GM20431 (cell line): ENCODE measurements at regions not wholly inside any gene's neighbourhood (a gene's known extent, or its start where the extent isn't known, plus 50 kb on each side); places are given as distances from the start of the nearest gene placed in this dataset.
"Not testable (repeated sequence)": the region's sequence is repeated elsewhere in the genome, so short reads cannot be mapped to it uniquely, and the experiment has no call there.

ENCODE experiments used
- in situ Hi-C: fragments of 300-500 bp; cut with MseI, MboI; formaldehyde crosslinking; loops from one replicate; pipeline ENCODE4 v1.15.0; 2020; ENCODE audit warnings: low sequenced_read_pairs; ENCODE audit not compliant: unreplicated experiment

DNA sequence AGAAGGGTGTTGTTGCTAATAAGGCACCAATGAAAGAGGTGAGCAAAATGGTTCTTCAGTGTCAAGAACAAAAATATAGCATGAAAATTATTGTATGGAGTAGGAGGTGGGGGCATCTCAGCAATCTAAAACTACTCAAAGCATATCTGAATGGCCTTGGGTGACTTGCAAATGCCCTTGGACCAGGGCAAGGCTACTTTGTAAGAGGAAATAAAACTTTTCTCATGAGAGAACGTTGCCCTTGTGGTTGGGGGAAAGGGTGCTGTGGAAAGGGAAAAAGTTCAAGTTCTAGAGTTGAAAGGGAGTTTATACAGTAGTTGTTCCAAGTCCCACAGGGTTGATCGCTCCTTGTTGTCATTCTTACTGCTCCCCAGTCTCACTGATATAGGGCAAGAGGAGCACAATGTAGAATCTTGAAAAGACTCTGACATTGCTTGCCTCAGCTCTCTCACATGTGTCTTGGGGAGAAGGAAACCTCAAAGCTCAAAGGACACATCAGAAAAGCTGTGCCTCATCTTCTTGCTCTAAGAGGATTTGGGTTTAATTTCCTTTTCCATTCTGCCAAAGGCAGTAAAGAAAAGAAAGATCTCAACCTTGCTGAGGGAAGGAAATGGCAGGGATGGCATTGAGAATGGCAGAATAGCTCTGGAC lies 270.5 kb downstream of the DUSP6 start:
- in situ Hi-C loops, result no loop called here

DNA sequence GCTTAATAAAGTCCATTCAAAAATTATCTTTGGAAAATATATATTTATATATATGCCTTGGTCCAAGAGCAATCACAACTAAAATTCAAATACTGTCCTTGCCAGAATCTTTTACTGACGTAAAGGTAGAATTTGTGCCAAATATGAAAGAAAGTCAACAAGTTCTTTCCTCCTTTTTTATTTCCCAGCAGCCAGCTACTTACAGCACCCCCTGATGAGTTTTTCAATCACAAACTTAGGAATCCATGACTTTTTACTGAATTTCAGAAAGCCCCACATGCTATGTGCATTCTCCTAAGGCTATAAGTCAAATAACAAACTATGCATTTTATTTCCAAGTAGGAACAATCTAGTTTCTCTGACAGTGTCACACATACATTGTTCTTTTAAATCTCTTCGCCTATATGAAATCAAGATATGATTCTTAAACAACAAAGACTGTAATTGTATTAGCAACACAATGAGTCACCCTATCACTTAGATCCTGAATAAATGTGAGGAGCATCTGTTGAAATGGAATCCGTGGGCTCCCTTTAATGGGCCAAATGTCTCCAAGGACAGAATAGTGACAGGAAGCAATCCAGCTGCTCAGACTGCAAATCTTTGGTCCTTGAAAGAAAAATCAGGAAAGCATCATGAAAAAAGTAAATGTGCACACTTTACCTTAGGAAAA lies 271.4 kb downstream of the DUSP6 start:
- in situ Hi-C loops, result no loop called here

GRCh38 chr12:89075880-89076540 lies 276.3 kb downstream of the DUSP6 start:
- in situ Hi-C loops, result no loop called here

GRCh38 chr12:89073659-89074058 lies 278.6 kb downstream of the DUSP6 start:
- in situ Hi-C loops, result no loop called here

GRCh38 chr12:89073027-89073398 lies 279.3 kb downstream of the DUSP6 start:
- in situ Hi-C loops, result no loop called here

GRCh38 chr12:89072294-89073026 lies 279.8 kb downstream of the DUSP6 start:
- in situ Hi-C loops, result no loop called here

GRCh38 chr12:89070603-89071002 lies 281.7 kb downstream of the DUSP6 start:
- in situ Hi-C loops, result no loop called here

GRCh38 chr12:89069431-89069830 lies 282.9 kb downstream of the DUSP6 start:
- in situ Hi-C loops, result no loop called here

GRCh38 chr12:89067421-89068187 lies 284.7 kb downstream of the DUSP6 start:
- in situ Hi-C loops, result no loop called here

GRCh38 chr12:89064780-89065179 lies 287.5 kb downstream of the DUSP6 start:
- in situ Hi-C loops, result no loop called here

DNA sequence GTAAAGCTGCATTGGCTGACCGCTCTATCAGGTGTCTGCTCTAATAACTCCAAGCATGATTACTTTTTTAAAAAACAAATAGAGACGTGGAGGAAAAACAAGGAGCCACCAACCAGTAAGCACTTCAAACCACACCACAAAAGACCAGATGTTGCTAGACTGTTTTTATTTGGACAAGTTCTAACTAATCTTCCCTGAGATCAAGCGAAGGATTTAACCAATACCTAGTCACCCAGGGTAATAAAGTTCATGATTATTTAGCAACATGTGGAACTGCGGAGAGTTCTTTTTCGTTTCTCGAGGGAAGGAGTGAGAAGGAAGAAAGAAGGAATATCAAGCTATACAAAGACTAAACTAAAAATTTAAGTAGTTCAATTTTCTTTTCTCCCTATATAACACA lies 288.1 kb downstream of the DUSP6 start:
- in situ Hi-C loops, result no loop called here

GRCh38 chr12:89062996-89063395 lies 289.3 kb downstream of the DUSP6 start:
- in situ Hi-C loops, result no loop called here

- in situ Hi-C loops, result no loop called here
Observed at GRCh38 chr12:89059721-89060541, 292.4 kb downstream of the DUSP6 start.

DNA sequence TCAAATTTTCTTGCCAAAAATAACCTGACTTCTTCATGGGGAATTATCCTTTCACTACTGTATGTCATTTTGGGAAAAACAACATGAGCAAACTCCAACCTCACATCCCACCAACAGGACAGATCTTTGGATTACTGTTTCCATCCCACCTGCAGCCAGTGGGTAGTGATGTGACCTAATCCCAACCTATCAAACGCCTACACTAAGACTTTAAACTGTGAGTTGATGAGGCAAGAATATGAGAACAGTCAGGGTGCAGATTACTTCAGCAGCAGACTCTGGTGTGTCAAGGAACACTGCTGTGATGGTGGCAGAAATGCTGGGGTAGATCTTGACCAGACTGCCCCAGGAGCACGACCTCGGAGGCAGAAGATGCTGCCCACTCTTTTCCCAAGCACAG lies 293.2 kb downstream of the DUSP6 start:
- in situ Hi-C loops, result no loop called here

DNA sequence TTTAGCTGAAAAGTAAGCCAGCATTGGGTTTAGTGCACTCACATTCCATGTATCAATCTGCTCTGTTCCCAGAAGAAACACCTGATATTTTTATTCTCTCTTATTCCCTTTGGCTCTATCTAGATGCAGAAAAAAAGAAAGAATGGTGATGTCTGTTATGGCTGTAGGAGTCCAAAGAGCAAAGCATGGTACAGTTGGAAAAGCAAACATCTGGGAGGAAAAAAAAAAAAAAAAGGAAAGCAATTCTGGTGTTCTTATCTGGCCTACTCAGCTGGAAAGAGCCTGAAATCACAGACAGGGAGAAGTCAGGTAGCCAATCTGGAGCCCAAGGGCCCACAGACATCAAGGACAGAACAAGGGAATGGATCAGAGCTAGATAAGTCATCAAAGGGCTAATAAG lies 293.9 kb downstream of the DUSP6 start:
- in situ Hi-C loops, result no loop called here

DNA sequence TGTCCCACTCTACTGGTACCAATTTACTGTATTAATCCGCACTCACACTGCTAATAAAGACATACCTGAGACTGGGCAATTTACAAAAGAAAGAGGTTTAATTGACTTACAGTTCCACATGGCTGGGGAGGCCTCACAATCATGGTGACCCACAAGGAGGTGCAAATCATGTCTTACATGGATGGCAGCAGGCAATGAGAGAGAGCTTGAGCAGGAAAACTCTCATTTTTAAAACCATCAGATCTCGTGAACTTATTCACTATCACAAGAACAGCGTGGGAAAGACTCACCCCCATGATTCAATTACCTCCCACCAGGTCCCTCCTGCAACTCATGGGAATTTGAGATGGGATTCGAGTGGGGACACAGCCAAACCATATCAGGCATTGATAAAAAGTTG lies 298.5 kb downstream of the DUSP6 start:
- in situ Hi-C loops, result not testable (repeated sequence)

DNA sequence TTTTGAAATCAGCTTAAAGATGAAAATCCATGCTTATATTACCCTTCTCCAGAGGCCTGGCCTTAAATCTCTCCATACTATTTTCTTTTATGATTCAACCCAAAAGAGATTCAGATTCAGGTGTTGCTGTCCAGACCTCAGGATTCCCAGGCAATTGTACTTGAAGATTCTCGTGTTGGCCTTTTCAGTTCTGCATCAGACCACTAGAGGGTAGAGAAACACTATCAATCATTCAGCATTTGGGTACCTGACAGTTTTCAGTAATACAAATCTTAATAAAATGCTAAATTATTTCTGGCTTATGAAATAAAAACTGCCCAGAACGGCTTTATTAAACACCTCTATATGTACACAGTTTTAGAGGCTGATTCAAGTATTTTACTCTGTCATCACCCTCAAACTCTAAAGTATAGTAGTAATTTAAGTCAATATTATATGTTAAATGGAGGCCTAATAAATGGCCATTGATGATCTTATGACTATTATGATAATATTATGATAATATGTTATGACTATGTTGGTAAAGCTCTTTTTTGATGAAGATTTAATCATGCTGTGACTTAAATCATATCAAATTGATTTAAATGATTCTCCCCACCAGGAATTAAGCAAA lies 301.1 kb downstream of the DUSP6 start:
- in situ Hi-C loops, result no loop called here

DNA sequence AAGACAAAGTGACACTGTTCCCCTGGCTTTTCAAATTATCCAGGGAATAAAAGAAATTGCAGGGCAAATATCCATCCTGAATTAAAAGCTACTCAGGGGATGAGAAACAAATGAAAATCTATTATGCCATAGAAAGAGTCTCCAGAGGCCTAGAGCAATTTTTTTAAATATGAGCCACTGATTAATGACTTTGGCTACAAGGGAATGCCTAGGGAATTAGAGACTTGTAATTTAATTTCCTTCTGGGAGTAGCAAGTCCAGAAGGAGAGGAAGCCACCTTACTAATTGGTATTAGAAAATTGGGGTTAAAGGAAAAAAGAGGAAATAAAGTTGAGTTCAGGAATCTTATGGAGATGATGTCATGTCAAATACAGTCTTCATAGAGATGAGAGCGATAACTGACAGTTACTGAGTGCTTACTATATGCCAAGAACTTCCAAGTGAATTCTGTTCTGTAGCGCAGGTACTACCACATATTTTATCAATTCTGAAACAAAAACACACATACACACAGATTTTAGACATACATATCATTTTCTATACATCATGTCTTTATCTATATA lies 304.4 kb downstream of the DUSP6 start:
- in situ Hi-C loops, result no loop called here

DNA sequence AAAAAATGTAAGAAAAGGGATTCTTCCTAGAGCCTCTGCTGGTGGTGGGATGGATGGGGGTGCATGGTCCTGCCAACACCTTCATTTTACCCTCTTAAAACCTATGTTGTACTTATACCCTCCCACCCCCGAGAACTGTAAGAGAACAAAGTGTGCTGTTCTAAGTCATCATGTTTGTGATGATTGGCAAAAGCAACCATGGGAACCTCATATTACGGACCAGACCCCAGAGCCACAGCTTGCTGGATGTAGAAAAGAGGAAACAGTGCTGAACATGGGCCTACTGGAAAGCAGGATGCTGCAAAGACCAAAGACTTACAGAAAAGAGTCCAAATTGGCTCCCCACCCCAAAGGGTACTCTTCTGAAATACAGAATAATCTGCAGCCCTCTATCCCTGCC lies 311.2 kb downstream of the DUSP6 start:
- in situ Hi-C loops, result no loop called here
